ENCODE measurements at regions not wholly inside any gene's neighbourhood (a gene's known extent, or its start where the extent isn't known, plus 50 kb on each side); places are given as distances from the start of the nearest gene placed in this dataset.
"Not testable (repeated sequence)": the region's sequence is repeated elsewhere in the genome, so short reads cannot be mapped to it uniquely, and the experiment has no call there.

- no peak for DNase-seq
Measured at GRCh38 chr18:59038295-59039039, 101.2 kb upstream of the SEC11C start.

- not testable (repeated sequence) for DNase-seq
Measured at GRCh38 chr18:59039040-59039320, 100.7 kb upstream of the SEC11C start.

- DNase-seq, result no peak
Measured at GRCh38 chr18:59039449-59039848, 100.2 kb upstream of the SEC11C start.

GRCh38 chr18:59040770-59041148 lies 98.9 kb upstream of the SEC11C start:
- DNase-seq, result no peak

- DNase-seq, result no peak
Measured at GRCh38 chr18:59041296-59041695, 98.4 kb upstream of the SEC11C start.

- no peak for DNase-seq
Measured at GRCh38 chr18:59041819-59042815, 97.6 kb upstream of the SEC11C start.

GRCh38 chr18:59044855-59045254 lies 94.8 kb upstream of the SEC11C start:
- DNase-seq, result no peak

- no peak for DNase-seq
Measured at GRCh38 chr18:59047321-59048047, 92.2 kb upstream of the SEC11C start.

- no peak for DNase-seq
Measured at GRCh38 chr18:59048048-59048363, 91.7 kb upstream of the SEC11C start.

GRCh38 chr18:59048378-59048777 lies 91.3 kb upstream of the SEC11C start:
- no peak for DNase-seq

GRCh38 chr18:59049721-59050660 lies 89.7 kb upstream of the SEC11C start:
- DNase-seq, result no peak

- no peak for DNase-seq
Measured at GRCh38 chr18:59050661-59051057, 89.0 kb upstream of the SEC11C start.

GRCh38 chr18:59051470-59052165 lies 88.1 kb upstream of the SEC11C start:
- DNase-seq, result no peak

GRCh38 chr18:59052965-59053820 lies 86.5 kb upstream of the SEC11C start:
- no peak for DNase-seq

- no peak for DNase-seq
Measured at GRCh38 chr18:59054496-59055287, 85.0 kb upstream of the SEC11C start.

- DNase-seq, result no peak
Measured at GRCh38 chr18:59055345-59056032, 84.2 kb upstream of the SEC11C start.

GRCh38 chr18:59056706-59057492 lies 82.8 kb upstream of the SEC11C start:
- peak; percentile 46 for DNase-seq

GRCh38 chr18:59057493-59057795 lies 82.2 kb upstream of the SEC11C start:
- DNase-seq, result no peak

GRCh38 chr18:59057969-59058368 lies 81.7 kb upstream of the SEC11C start:
- no peak for DNase-seq

Data from NCI-H2029 (cell line).